BJ (cell line): ENCODE measurements at regions not wholly inside any gene's neighbourhood (a gene's known extent, or its start where the extent isn't known, plus 50 kb on each side); places are given as distances from the start of the nearest gene placed in this dataset. TPM values are rescaled to one million over a fixed set of nuclear protein-coding genes. Genes with fewer than 3 reads are reported as not detected.

Source experiments
- CTCF ChIA-PET: fragments of 350-600 bp; formaldehyde crosslinking; extraction: SDS; loops from one replicate; lab custom pipeline; 2021; ENCODE audit warnings: antibody characterized with exemption, inconsistent platforms; lab: Yijun Ruan, JAX
- POLR2A ChIA-PET: fragments of 300-600 bp; sonication (Branson Sonifier 250); formaldehyde crosslinking; extraction: SDS; loops from one replicate; lab custom pipeline; 2021; ENCODE audit warnings: antibody characterized with exemption; lab: Charles Lee
- DNase-seq: peaks from one replicate; pipeline ENCODE4 v3.0.0-alpha.2; 2011; ENCODE audit warnings: low read depth
- H3K27me3 ChIP-seq: 2 replicates; pipeline ENCODE4 v1.6.0; 2011; ENCODE audit warnings: low read length; ENCODE audit not compliant: control insufficient read depth, insufficient read depth
- H3K36me3 ChIP-seq: 2 replicates; pipeline ENCODE4 v1.5.1; 2011; ENCODE audit warnings: low read length; ENCODE audit not compliant: control insufficient read depth, insufficient read depth
- H3K4me3 ChIP-seq: 2 replicates; pipeline ENCODE4 v1.5.1; 2011; ENCODE audit warnings: low read depth, mild to moderate bottlenecking, control low read depth, low read length
- CTCF ChIP-seq: IDR thresholded peaks from 2 replicates; pipeline ENCODE4 v1.5.1; 2011; ENCODE audit warnings: low read depth, mild to moderate bottlenecking, control low read depth, inconsistent platforms, low read length, moderate library complexity; ENCODE audit not compliant: insufficient read depth
- small RNA-seq: library from RNA; depleted of rRNA; stranded (forward); fragments of <200 nt; gene quantifications from one replicate; pipeline ENCODE3, GENCODE V24; 2012; ENCODE audit warnings: low replicate concordance, low read depth; ENCODE audit not compliant: insufficient read length

- DNase-seq, result no peak
- TF ChIP-seq CTCF, result no peak
- peaks cover 19% of the 10 kb centered on the region for H3K27me3 ChIP-seq
- ChIA-PET CTCF (no interaction called here), POLR2A (no interaction called here)
- no peak overlapping the region for H3K4me3 ChIP-seq
- H3K36me3 ChIP-seq, result no peaks in the 10 kb centered on the region
Observed at GRCh38 chr20:41669708-41670263, 51.6 kb upstream of the CHD6 start.

DNA sequence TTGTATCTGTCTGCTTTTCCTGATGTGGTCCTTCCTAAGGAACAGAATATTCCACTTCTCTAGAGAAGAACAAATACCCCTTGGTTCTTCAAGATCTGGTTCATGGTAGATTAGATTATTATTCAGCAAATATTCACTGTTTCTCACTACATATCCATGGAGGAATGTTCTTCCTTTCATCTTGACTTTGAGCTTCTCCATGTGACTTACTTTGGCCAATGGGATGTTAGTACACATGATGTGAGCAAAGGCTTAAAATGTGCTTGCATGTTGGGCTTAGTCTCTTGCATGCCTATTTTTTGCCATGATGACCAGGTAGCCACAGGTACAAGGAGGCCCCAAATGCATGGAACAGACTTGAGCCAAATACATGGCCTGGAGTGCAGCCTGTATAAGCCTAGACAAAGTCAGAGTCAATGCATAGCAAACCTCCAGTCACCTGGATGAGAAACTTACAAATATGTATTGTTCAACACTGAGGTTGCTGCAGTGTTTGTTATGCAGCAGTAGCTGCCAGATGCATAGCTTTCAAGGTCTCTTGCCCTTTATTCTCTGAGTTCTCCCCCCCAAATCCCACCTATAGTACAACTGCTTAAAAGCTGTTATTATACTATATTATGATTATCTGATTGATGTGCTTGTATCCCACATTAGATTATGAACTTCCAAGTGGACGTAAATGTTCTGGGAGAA is 50.0 kb upstream of the CHD6 start:
- CTCF ChIA-PET, result no interaction called here
- Histone ChIP-seq H3K4me3 (no peak overlapping the region), H3K27me3 (peaks cover 11% of the 10 kb centered on the region), H3K36me3 (no peaks in the 10 kb centered on the region)
- TF ChIP-seq CTCF, result no peak
- no peak for DNase-seq
- POLR2A ChIA-PET, result no interaction called here

Small RNA genes in the stretch of these regions (small RNA-seq; reads per million reads assigned to genes)
- gene RF00568 (not detected), gene RNU6-1018P (not detected)
